ENCODE measurements at regions not wholly inside any gene's neighbourhood (a gene's known extent, or its start where the extent isn't known, plus 50 kb on each side); places are given as distances from the start of the nearest gene placed in this dataset.

GRCh38 chr10:131586958-131587357 is 275.4 kb upstream of the TCERG1L start:
- intact Hi-C loops (cut with DNase I): no loop called here
- ATAC-seq (ENCODE audit: poor library complexity) (no peak), DNase-seq (no peak)

- intact Hi-C loops (cut with DNase I): no loop called here
- DNase-seq (no peak), ATAC-seq (ENCODE audit: poor library complexity) (no peak)
Observed at GRCh38 chr10:131587976-131588680, 276.6 kb upstream of the TCERG1L start.

- intact Hi-C loops (cut with DNase I): no loop called here
- no peak for ATAC-seq (ENCODE audit: poor library complexity)
- DNase-seq: no peak
Observed at GRCh38 chr10:131588704-131589220, 277.2 kb upstream of the TCERG1L start.

GRCh38 chr10:131590567-131590966 is 279.0 kb upstream of the TCERG1L start:
- intact Hi-C loops (cut with DNase I): no loop called here
- no peak for DNase-seq
- no peak for ATAC-seq (ENCODE audit: poor library complexity)

- ATAC-seq (ENCODE audit: poor library complexity): no peak
- no peak for DNase-seq
- intact Hi-C loops (cut with DNase I): no loop called here
Observed at GRCh38 chr10:131591936-131592335, 280.4 kb upstream of the TCERG1L start.

GRCh38 chr10:131609176-131609575 is 291.6 kb upstream of the PPP2R2D start:
- DNase-seq: no peak
- intact Hi-C loops (cut with DNase I): no loop called here
- ATAC-seq (ENCODE audit: poor library complexity): no peak

- no peak for ATAC-seq (ENCODE audit: poor library complexity)
- intact Hi-C loops (cut with DNase I): no loop called here
Observed at GRCh38 chr10:131615150-131615549, 285.7 kb upstream of the PPP2R2D start.

GRCh38 chr10:131616040-131616439 is 284.8 kb upstream of the PPP2R2D start:
- no peak for ATAC-seq (ENCODE audit: poor library complexity)
- DNase-seq: no peak
- intact Hi-C loops (cut with DNase I): no loop called here

More at GRCh38 chr10:131615150-131615549, 285.7 kb upstream of the PPP2R2D start:
- no peak for DNase-seq

- ATAC-seq (ENCODE audit: poor library complexity): no peak
- intact Hi-C loops (cut with DNase I): no loop called here
- DNase-seq: no peak
Observed at GRCh38 chr10:131617113-131617858, 283.5 kb upstream of the PPP2R2D start.

- intact Hi-C loops (cut with DNase I): no loop called here
- ATAC-seq (ENCODE audit: poor library complexity) (no peak), DNase-seq (no peak)
Observed at GRCh38 chr10:131618587-131619267, 282.1 kb upstream of the PPP2R2D start.

GRCh38 chr10:131620314-131620713 is 280.5 kb upstream of the PPP2R2D start:
- ATAC-seq (ENCODE audit: poor library complexity) (no peak), DNase-seq (no peak)
- intact Hi-C loops (cut with DNase I): no loop called here

GRCh38 chr10:131620904-131621303 is 279.9 kb upstream of the PPP2R2D start:
- ATAC-seq (ENCODE audit: poor library complexity): no peak
- intact Hi-C loops (cut with DNase I): no loop called here
- DNase-seq: no peak

- intact Hi-C loops (cut with DNase I): no loop called here
Observed at GRCh38 chr10:131621784-131622624, 278.8 kb upstream of the PPP2R2D start.

GRCh38 chr10:131625041-131625440 is 275.8 kb upstream of the PPP2R2D start:
- intact Hi-C loops (cut with DNase I): no loop called here
- no peak for DNase-seq
- ATAC-seq (ENCODE audit: poor library complexity): no peak

More at GRCh38 chr10:131621784-131622624, 278.8 kb upstream of the PPP2R2D start:
- ATAC-seq (ENCODE audit: poor library complexity) (no peak), DNase-seq (no peak)

- ATAC-seq (ENCODE audit: poor library complexity): no peak
- intact Hi-C loops (cut with DNase I): no loop called here
- DNase-seq: no peak
Observed at GRCh38 chr10:131626274-131626673, 274.5 kb upstream of the PPP2R2D start.

- ATAC-seq (ENCODE audit: poor library complexity) (no peak), DNase-seq (no peak)
- intact Hi-C loops (cut with DNase I): no loop called here
Observed at GRCh38 chr10:131629026-131629770, 271.6 kb upstream of the PPP2R2D start.

- ATAC-seq (ENCODE audit: poor library complexity) (no peak), DNase-seq (no peak)
- intact Hi-C loops (cut with DNase I): no loop called here
Observed at GRCh38 chr10:131630772-131631258, 270.0 kb upstream of the PPP2R2D start.

GRCh38 chr10:131631619-131632018 is 269.2 kb upstream of the PPP2R2D start:
- DNase-seq (no peak), ATAC-seq (ENCODE audit: poor library complexity) (no peak)
- intact Hi-C loops (cut with DNase I): no loop called here
